Choroid plexus epithelial cell (primary cell): ENCODE measurements at regions not wholly inside any gene's neighbourhood (a gene's known extent, or its start where the extent isn't known, plus 50 kb on each side); places are given as distances from the start of the nearest gene placed in this dataset.
A peak's percentile ranks its signal among the peaks of the same experiment; 100 is the strongest.

Experiments used
- DNase-seq: peaks from one replicate; pipeline ENCODE4 v3.0.0-alpha.2; 2010; ENCODE audit warnings: low read depth
- H3K4me3 ChIP-seq: 2 replicates; pipeline ENCODE4 v1.5.1; 2011; ENCODE audit warnings: low read depth, mild to moderate bottlenecking, control low read depth, low read length, moderate library complexity
- CTCF ChIP-seq: conservative IDR thresholded peaks from 2 replicates; pipeline ENCODE4 v1.5.1; 2011; ENCODE audit warnings: low read depth, mild to moderate bottlenecking, control low read depth, inconsistent platforms, low read length, moderate library complexity

- no peak overlapping the region for H3K4me3 ChIP-seq
- no peak for DNase-seq
- TF ChIP-seq CTCF, result no peak
Observed at GRCh38 chr18:73733376-73733775, 414.3 kb downstream of the FBXO15 start.

- TF ChIP-seq CTCF, result no peak
- DNase-seq, result no peak
- no peak overlapping the region for H3K4me3 ChIP-seq
Observed at GRCh38 chr18:73728657-73729056, 419.0 kb downstream of the FBXO15 start.

GRCh38 chr18:73724958-73725357 is 422.7 kb downstream of the FBXO15 start:
- no peak overlapping the region for H3K4me3 ChIP-seq
- no peak for TF ChIP-seq CTCF
- no peak for DNase-seq

GRCh38 chr18:73719611-73720010 is 428.0 kb downstream of the FBXO15 start:
- H3K4me3 ChIP-seq, result no peak overlapping the region
- no peak for DNase-seq
- no peak for TF ChIP-seq CTCF

- no peak for TF ChIP-seq CTCF
- no peak for DNase-seq
- no peak overlapping the region for H3K4me3 ChIP-seq
Observed at GRCh38 chr18:73717570-73717969, 430.1 kb downstream of the FBXO15 start.

- peak overlapping the region; percentile 47 for H3K4me3 ChIP-seq
- TF ChIP-seq CTCF, result no peak
- DNase-seq, result peak; percentile 69
Observed at GRCh38 chr18:73715210-73715670, 432.4 kb downstream of the FBXO15 start.

- peak; percentile 23 for DNase-seq
- no peak for TF ChIP-seq CTCF
- H3K4me3 ChIP-seq, result no peak overlapping the region
Observed at GRCh38 chr18:73714466-73714865, 433.2 kb downstream of the FBXO15 start.
